ENCODE measurements at regions not wholly inside any gene's neighbourhood (a gene's known extent, or its start where the extent isn't known, plus 50 kb on each side); places are given as distances from the start of the nearest gene placed in this dataset.
A peak's percentile ranks its signal among the peaks of the same experiment; 100 is the strongest.

DNA sequence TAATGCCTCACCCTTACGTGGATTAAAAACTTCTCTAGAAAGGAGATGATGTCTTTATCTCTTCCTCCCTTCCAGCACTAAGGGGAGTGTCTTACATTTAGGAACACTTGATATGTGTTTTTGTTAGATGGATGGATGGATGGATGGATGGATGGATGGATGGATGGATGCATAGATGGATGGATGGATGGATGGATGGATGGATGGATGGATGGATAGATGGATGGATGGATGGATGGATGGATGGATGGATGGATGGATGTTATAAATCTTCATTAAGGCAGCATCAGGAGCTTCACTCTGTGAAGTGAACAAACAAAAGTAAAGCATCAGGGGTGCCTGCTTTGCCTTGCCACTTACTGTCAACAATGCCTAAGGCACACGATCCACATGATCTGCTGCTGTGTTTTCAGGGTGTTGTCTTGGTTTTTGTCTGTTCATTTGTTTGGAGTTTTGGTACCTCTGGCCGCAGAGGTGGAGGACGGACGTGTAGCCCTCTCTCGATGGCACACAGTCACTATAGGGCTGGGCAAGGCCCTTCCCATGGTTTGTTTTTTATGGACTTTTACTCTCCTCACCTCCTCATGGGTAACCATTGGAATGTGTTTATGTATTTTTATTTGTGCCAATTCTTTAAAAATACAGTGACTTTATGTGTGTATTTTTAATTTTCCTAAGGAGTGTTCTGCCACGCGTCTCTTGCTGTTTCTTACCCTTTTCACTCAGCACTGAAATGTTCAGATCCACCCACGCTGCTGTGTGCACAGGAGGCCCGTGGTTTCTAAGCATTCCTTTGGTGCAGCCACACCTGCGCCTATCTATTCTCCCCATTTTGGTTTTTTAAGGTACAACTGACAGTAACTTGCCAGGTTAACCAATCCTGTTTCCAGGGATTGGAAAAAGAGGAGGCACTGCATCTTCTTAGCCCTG lies 91.8 kb upstream of the ENPP6 start:
- Histone ChIP-seq H3K4me3 (ENCODE audit: low read depth, low read length, poor library complexity, severe bottlenecking) (no peak overlapping the region), H3K27me3 (ENCODE audit: insufficient read depth, low read length) (no peaks in the 10 kb centered on the region), H3K4me2 (ENCODE audit: low read length) (no peak overlapping the region), H3K27ac (ENCODE audit: low read depth, low read length, poor library complexity, severe bottlenecking) (peak overlapping the region; percentile 25), H3K9ac (ENCODE audit: low read length) (no peak overlapping the region), H3K79me2 (ENCODE audit: insufficient read depth, low read length) (no peaks in the 10 kb centered on the region), H3K4me1 (ENCODE audit: insufficient read depth, low read length, severe bottlenecking) (peaks cover 57% of the 10 kb centered on the region), H3K9me2 (ENCODE audit: low read depth, low read length) (no peaks in the 10 kb centered on the region), H2AFZ (ENCODE audit: low read length) (no peak overlapping the region), H3K9me3 (ENCODE audit: low read length) (peaks cover 9% of the 10 kb centered on the region), H3K36me3 (ENCODE audit: insufficient read depth, low read length) (no peaks in the 10 kb centered on the region), H4K20me1 (ENCODE audit: insufficient read depth, low read length) (no peaks in the 10 kb centered on the region), H3F3A (ENCODE audit: insufficient read depth, low read length) (no peaks in the 10 kb centered on the region)
- TF ChIP-seq, protein P1, sequence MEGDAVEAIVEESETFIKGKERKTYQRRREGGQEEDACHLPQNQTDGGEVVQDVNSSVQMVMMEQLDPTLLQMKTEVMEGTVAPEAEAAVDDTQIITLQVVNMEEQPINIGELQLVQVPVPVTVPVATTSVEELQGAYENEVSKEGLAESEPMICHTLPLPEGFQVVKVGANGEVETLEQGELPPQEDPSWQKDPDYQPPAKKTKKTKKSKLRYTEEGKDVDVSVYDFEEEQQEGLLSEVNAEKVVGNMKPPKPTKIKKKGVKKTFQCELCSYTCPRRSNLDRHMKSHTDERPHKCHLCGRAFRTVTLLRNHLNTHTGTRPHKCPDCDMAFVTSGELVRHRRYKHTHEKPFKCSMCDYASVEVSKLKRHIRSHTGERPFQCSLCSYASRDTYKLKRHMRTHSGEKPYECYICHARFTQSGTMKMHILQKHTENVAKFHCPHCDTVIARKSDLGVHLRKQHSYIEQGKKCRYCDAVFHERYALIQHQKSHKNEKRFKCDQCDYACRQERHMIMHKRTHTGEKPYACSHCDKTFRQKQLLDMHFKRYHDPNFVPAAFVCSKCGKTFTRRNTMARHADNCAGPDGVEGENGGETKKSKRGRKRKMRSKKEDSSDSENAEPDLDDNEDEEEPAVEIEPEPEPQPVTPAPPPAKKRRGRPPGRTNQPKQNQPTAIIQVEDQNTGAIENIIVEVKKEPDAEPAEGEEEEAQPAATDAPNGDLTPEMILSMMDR (IDR thresholded peaks at IDR 0.05; ENCODE audit: low read length): no peak
- no peak for TF ChIP-seq EZH2 (IDR thresholded peaks at IDR 0.05; ENCODE audit: borderline replicate concordance, low read length)

DNA sequence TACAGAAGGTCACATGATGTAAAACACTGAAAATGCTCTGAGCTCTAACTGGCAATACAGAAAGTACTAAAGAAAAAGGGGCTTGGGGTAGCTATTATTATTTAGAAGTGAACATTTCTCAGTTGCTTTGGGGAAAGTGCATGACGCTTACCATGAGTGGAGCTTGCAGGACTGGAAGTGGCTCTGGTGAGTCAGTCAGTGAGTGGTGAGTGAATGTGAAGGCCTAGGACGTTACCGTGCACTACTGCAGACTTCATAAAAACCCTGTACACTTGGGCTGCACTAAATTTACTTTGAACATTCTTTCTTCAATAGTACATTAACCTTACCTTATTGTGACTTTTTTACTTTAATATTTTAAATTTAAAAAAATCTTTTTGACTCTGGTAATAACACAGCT lies 89.3 kb upstream of the ENPP6 start:
- H2AFZ ChIP-seq (ENCODE audit: low read length): peak overlapping the region; percentile 50

DNA sequence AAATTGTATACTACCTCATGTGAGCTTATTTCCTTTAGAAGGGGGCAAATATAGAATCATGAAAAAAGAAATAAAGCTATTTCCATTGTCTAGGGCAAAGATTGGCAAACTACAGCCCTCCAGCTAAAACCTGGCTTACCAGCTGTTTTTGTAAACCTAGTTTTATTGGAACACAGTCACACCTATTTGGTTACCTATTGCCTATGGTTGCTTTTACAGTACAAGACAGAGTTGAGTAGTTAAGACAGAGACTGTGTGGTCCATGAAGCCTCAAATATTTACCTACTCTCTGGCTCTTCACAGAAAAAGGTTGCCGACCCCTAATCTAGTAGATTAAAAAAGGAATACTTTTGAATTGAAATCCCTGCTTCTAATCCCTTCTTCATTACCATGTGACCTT lies 88.8 kb upstream of the ENPP6 start:
- Histone ChIP-seq H3K4me3 (ENCODE audit: low read depth, low read length, poor library complexity, severe bottlenecking) (no peak overlapping the region), H3F3A (ENCODE audit: insufficient read depth, low read length) (no peaks in the 10 kb centered on the region), H3K4me2 (ENCODE audit: low read length) (no peak overlapping the region), H4K20me1 (ENCODE audit: insufficient read depth, low read length) (no peaks in the 10 kb centered on the region), H3K9me3 (ENCODE audit: low read length) (peaks cover 14% of the 10 kb centered on the region), H3K36me3 (ENCODE audit: insufficient read depth, low read length) (no peaks in the 10 kb centered on the region), H3K79me2 (ENCODE audit: insufficient read depth, low read length) (no peaks in the 10 kb centered on the region), H3K27me3 (ENCODE audit: insufficient read depth, low read length) (no peaks in the 10 kb centered on the region), H3K4me1 (ENCODE audit: insufficient read depth, low read length, severe bottlenecking) (peaks cover 27% of the 10 kb centered on the region), H2AFZ (ENCODE audit: low read length) (peak overlapping the region; percentile 50), H3K9me2 (ENCODE audit: low read depth, low read length) (no peaks in the 10 kb centered on the region), H3K9ac (ENCODE audit: low read length) (no peak overlapping the region), H3K27ac (ENCODE audit: low read depth, low read length, poor library complexity, severe bottlenecking) (no peak overlapping the region)
- TF ChIP-seq, protein P1 (IDR thresholded peaks at IDR 0.05; ENCODE audit: low read length): no peak
- TF ChIP-seq EZH2 (IDR thresholded peaks at IDR 0.05; ENCODE audit: borderline replicate concordance, low read length): no peak

More for the DNA sequence above, 89.3 kb upstream of the ENPP6 start:
- Histone ChIP-seq H3F3A (ENCODE audit: insufficient read depth, low read length) (no peaks in the 10 kb centered on the region), H3K27me3 (ENCODE audit: insufficient read depth, low read length) (no peaks in the 10 kb centered on the region), H3K9me2 (ENCODE audit: low read depth, low read length) (no peaks in the 10 kb centered on the region), H3K9ac (ENCODE audit: low read length) (no peak overlapping the region), H3K4me2 (ENCODE audit: low read length) (no peak overlapping the region), H3K4me1 (ENCODE audit: insufficient read depth, low read length, severe bottlenecking) (peaks cover 31% of the 10 kb centered on the region), H3K79me2 (ENCODE audit: insufficient read depth, low read length) (no peaks in the 10 kb centered on the region), H4K20me1 (ENCODE audit: insufficient read depth, low read length) (no peaks in the 10 kb centered on the region), H3K4me3 (ENCODE audit: low read depth, low read length, poor library complexity, severe bottlenecking) (no peak overlapping the region), H3K36me3 (ENCODE audit: insufficient read depth, low read length) (no peaks in the 10 kb centered on the region), H3K27ac (ENCODE audit: low read depth, low read length, poor library complexity, severe bottlenecking) (no peak overlapping the region), H3K9me3 (ENCODE audit: low read length) (peaks cover 14% of the 10 kb centered on the region)
- no peak for TF ChIP-seq EZH2 (IDR thresholded peaks at IDR 0.05; ENCODE audit: borderline replicate concordance, low read length)
- TF ChIP-seq, protein P1 (IDR thresholded peaks at IDR 0.05; ENCODE audit: low read length): no peak
